HCT116 (cell line): ENCODE measurements at regions not wholly inside any gene's neighbourhood (a gene's known extent, or its start where the extent isn't known, plus 50 kb on each side); places are given as distances from the start of the nearest gene placed in this dataset.

ENCODE experiments used
- ATAC-seq: fragments of 200-7000 bp; cut with Tn5 transposase; 2 replicates; pipeline ENCODE4 v1.9.1; 2020; ENCODE audit warnings: mild to moderate bottlenecking, moderate library complexity
- BruUV-seq: library from RNA; stranded (reverse); fragments of 400-500 nt; replicated peaks from 2 replicates; lab custom pipeline; 2021; lab: Mats Ljungman, UMichigan
- CTCF ChIA-PET: fragments of 300-600 bp; sonication (Branson Sonifier 250); formaldehyde crosslinking; loops from one replicate; lab custom pipeline; 2021; ENCODE audit warnings: antibody characterized with exemption; lab: Charles Lee
- POLR2A ChIA-PET: fragments of 300-600, 350-600 bp; sonication (Branson Sonifier 250); formaldehyde crosslinking; loops from one replicate; lab custom pipeline; 2021; ENCODE audit warnings: antibody characterized with exemption; lab: Charles Lee
- RAD21 ChIA-PET, 2 experiments: fragments of 300-600 bp; sonication (Branson Sonifier 250); formaldehyde crosslinking; loops; one replicate each; lab custom pipeline; 2023; ENCODE audit warnings: low total read pairs in 2 of 2; ENCODE audit not compliant: uncharacterized antibody in 2 of 2, unreplicated experiment in 2 of 2, low non-redundant PET in 1 of 2; lab: Charles Lee
- DNase-seq: peaks from one replicate; pipeline ENCODE4 v3.0.0-alpha.2; 2010; ENCODE audit warnings: low read depth, low spot score
- H2AFZ ChIP-seq: fragments of 200-600 bp; shearing (Covaris generic), sonication (generic); 2 replicates; pipeline ENCODE4 v1.6.1; 2017; ENCODE audit warnings: low read depth, mixed run types, mixed read lengths, antibody characterized with exemption, low read length; ENCODE audit not compliant: poor library complexity, severe bottlenecking
- H3K27ac ChIP-seq: 2 replicates; pipeline ENCODE4 v1.5.1; 2012; ENCODE audit warnings: low read depth, low read length
- H3K27me3 ChIP-seq: fragments of 200-600 bp; sonication (generic); 2 replicates; pipeline ENCODE4 v1.6.1; 2016; ENCODE audit warnings: mixed run types, low read length, mixed read lengths; ENCODE audit not compliant: insufficient read depth
- H3K36me3 ChIP-seq, 2 experiments: fragments of 200-500 bp in 1 of 2; fragments of 200-600 bp in 1 of 2; sonication (Bioruptor generic) in 1 of 2; sonication (generic) in 1 of 2; 2 replicates each; pipeline versions ENCODE4 v1.5.1 to v1.6.1; 2014 to 2016; ENCODE audit warnings: low read length in 2 of 2, inconsistent platforms in 1 of 2, mixed read lengths in 1 of 2, mixed run types in 1 of 2; ENCODE audit not compliant: insufficient read depth in 2 of 2, control insufficient read depth in 1 of 2
- H3K4me1 ChIP-seq, 2 experiments: fragments of 200-600 bp in 1 of 2; sonication (generic) in 1 of 2; 2 replicates each; pipeline versions ENCODE4 v1.5.1 to v1.6.1; 2012 to 2017; ENCODE audit warnings: low read length in 2 of 2, inconsistent platforms in 1 of 2, mild to moderate bottlenecking in 1 of 2, mixed read lengths in 1 of 2, mixed run types in 1 of 2, moderate library complexity in 1 of 2; ENCODE audit not compliant: insufficient read depth in 2 of 2, control insufficient read depth in 1 of 2
- H3K4me2 ChIP-seq: fragments of 200-600 bp; sonication (generic); 2 replicates; pipeline ENCODE4 v1.6.1; 2017; ENCODE audit warnings: mixed run types, low read length, mixed read lengths
- H3K4me3 ChIP-seq, 2 experiments: fragments of 200-600 bp in 1 of 2; sonication (generic) in 1 of 2; replicated peaks in 1 of 2; 2 replicates each; pipeline ENCODE4 v1.5.1; 2011 to 2016; ENCODE audit warnings: low read length in 2 of 2, control low read depth in 1 of 2, low read depth in 1 of 2, mild to moderate bottlenecking in 1 of 2, mixed read lengths in 1 of 2, mixed run types in 1 of 2
- H3K79me2 ChIP-seq: fragments of 200-600 bp; sonication (generic); 2 replicates; pipeline ENCODE4 v1.6.1; 2017; ENCODE audit warnings: mild to moderate bottlenecking, mixed run types, low read length, moderate library complexity, mixed read lengths; ENCODE audit not compliant: insufficient read depth
- H3K9ac ChIP-seq: fragments of 200-600 bp; sonication (generic); 2 replicates; pipeline ENCODE4 v1.6.1; 2016; ENCODE audit warnings: low read length, mixed read lengths
- H3K9me2 ChIP-seq: fragments of 200-600 bp; sonication (generic), shearing (Covaris generic); 2 replicates; pipeline ENCODE4 v1.6.1; 2017; ENCODE audit warnings: mixed run types, mild to moderate bottlenecking, moderate library complexity; ENCODE audit not compliant: insufficient read depth
- H3K9me3 ChIP-seq, 2 experiments: fragments of 200-500 bp in 1 of 2; fragments of 200-600 bp in 1 of 2; sonication (Bioruptor generic) in 1 of 2; sonication (generic) in 1 of 2; 2 replicates each; pipeline ENCODE4 v1.6.1; 2014 to 2017; ENCODE audit warnings: low read length in 2 of 2, mixed read lengths in 2 of 2, inconsistent platforms in 1 of 2, low read depth in 1 of 2, mild to moderate bottlenecking in 1 of 2, mixed run types in 1 of 2, moderate library complexity in 1 of 2; ENCODE audit not compliant: control insufficient read depth in 1 of 2, insufficient read depth in 1 of 2
- H4K20me1 ChIP-seq: fragments of 200-600 bp; sonication (generic), shearing (Covaris generic); 2 replicates; pipeline ENCODE4 v1.6.1; 2017; ENCODE audit warnings: mixed run types, mild to moderate bottlenecking, moderate library complexity; ENCODE audit not compliant: insufficient read depth
- CBX3 ChIP-seq: IDR thresholded peaks from 2 replicates; pipeline ENCODE4 v1.6.1; 2012; ENCODE audit warnings: low read depth
- CEBPB ChIP-seq: IDR thresholded peaks from 2 replicates; pipeline ENCODE4 v1.6.1; 2012; ENCODE audit warnings: low read depth
- POLR2AphosphoS5 ChIP-seq: IDR thresholded peaks from 2 replicates; pipeline ENCODE4 v1.6.1; 2011; ENCODE audit warnings: mild to moderate bottlenecking, low read depth, low read length, moderate library complexity
- SRF ChIP-seq: IDR thresholded peaks from 2 replicates; pipeline ENCODE4 v1.6.1; 2012; ENCODE audit warnings: low read depth
- YY1 ChIP-seq: IDR thresholded peaks from 2 replicates; pipeline ENCODE4 v1.6.1; 2011; ENCODE audit warnings: low read length, low read depth, moderate library complexity, mild to moderate bottlenecking; ENCODE audit not compliant: insufficient replicate concordance; ENCODE audit errors: extremely low read depth
- ZFX ChIP-seq: fragments of 450-650 bp; IDR thresholded peaks from 2 replicates; pipeline ENCODE4 v1.6.1; 2017
- intact Hi-C: fragments of 100-400 bp; cut with micrococcal nuclease; formaldehyde crosslinking; loops from 2 replicates; pipeline ENCODE4 v1.10.0; 2022

DNA sequence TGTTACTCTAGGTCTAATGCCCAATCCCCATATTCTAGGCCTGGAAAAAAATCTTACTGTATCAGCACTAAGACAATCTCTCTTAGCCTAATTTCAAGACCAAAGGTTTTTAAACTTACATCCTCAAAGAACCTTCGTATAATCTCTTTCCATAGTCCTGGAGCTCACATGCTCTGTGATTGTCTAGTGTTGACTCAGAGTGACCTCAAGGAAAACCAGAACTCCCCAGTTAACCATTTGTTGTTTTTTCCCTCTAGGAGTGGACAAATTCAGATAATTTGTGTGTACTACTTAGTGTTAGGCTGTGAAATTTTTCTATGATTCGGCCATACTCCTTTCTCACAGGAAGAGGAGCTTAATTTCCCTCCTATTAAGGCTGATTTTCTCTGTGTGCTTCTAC is 536.1 kb downstream of the SLC4A3 start:
- POLR2A ChIA-PET: no interaction called here
- ATAC-seq: no peak
- intact Hi-C loops: no loop called here
- Histone ChIP-seq H4K20me1 (no peaks in the 10 kb centered on the region; the same call in 1 of the 2 replicates), H3K79me2 (no peaks in the 10 kb centered on the region), H3K36me3 (no peaks in the 10 kb centered on the region), H3K9ac (no peak overlapping the region), H3K9me3 (no peaks in the 10 kb centered on the region; a peak in 1 of 4 replicates), H3K27ac (no peak overlapping the region), H2AFZ (no peak overlapping the region), H3K4me1 (no peaks in the 10 kb centered on the region), H3K27me3 (no peaks in the 10 kb centered on the region), H3K4me3 (no peak overlapping the region), H3K9me2 (no peaks in the 10 kb centered on the region), H3K4me2 (no peak overlapping the region)
- DNase-seq: no peak
- CTCF ChIA-PET: no interaction called here
- no TSS peak for BruUV-seq
- TF ChIP-seq YY1: no peak
- RAD21 ChIA-PET: no interaction called here

DNA sequence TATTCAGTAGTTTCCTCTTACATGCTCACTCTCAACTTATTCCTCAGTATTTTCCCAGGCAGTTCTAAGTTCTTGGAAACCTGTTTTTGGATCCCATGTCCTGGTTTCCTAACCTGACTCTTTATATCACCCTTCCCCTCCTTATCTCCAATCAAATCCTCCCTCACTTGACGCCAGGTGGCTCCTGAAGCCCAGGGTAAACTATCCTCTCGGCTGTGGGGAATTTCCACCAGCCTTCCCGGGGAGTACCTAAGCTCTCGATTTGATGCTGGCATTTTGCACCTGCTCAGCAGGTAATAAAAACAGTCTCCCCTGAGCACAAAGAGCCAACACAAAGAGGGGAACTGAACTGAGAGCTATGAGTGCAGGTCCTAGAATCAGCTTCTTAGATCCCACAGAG is 538.0 kb downstream of the SLC4A3 start:
- DNase-seq: no peak
- Histone ChIP-seq H3K9ac (no peak overlapping the region), H3K27ac (no peak overlapping the region), H3K36me3 (no peaks in the 10 kb centered on the region), H3K4me1 (no peaks in the 10 kb centered on the region), H3K9me2 (no peaks in the 10 kb centered on the region), H4K20me1 (no peaks in the 10 kb centered on the region; the same call in 1 of the 2 replicates), H3K79me2 (no peaks in the 10 kb centered on the region), H3K4me3 (no peak overlapping the region), H2AFZ (no peak overlapping the region), H3K9me3 (no peaks in the 10 kb centered on the region), H3K27me3 (no peaks in the 10 kb centered on the region), H3K4me2 (no peak overlapping the region)
- ChIA-PET CTCF (no interaction called here), RAD21 (no interaction called here), POLR2A (no interaction called here)
- no peak for ATAC-seq
- intact Hi-C loops: no loop called here
- TF ChIP-seq CEBPB (no peak), CBX3 (no peak), SRF (no peak), POLR2AphosphoS5 (no peak), ZFX (no peak)
- no TSS peak for BruUV-seq
